ENCODE measurements at regions not wholly inside any gene's neighbourhood (a gene's known extent, or its start where the extent isn't known, plus 50 kb on each side); places are given as distances from the start of the nearest gene placed in this dataset.
"Not testable (repeated sequence)": the region's sequence is repeated elsewhere in the genome, so short reads cannot be mapped to it uniquely, and the experiment has no call there.

GRCh38 chr21:9004815-9005518 lies 1516.4 kb upstream of the TPTE start:
- H2AK5ac ChIP-seq (ENCODE audit: low read depth, low read length); H3K23ac ChIP-seq (ENCODE audit: insufficient read length); H4K20me1 ChIP-seq (replicated peaks in 1 of 2; ENCODE audit: control insufficient read depth in 1 of 2, insufficient read depth in 2 of 2, low read length in 2 of 2); H3K27ac ChIP-seq (ENCODE audit: low read depth, low read length); H2BK15ac ChIP-seq (ENCODE audit: low read length); H3K4me2 ChIP-seq (ENCODE audit: insufficient read depth in 1 of 2, low read depth in 2 of 2, low read length in 2 of 2); H3K4me3 ChIP-seq (ENCODE audit: extremely low read depth in 1 of 4, insufficient read depth in 2 of 4, low read depth in 3 of 4, low read length in 4 of 4); H3K56ac ChIP-seq (replicated peaks; ENCODE audit: insufficient read length, low read depth, low read length); H3K79me1 ChIP-seq (ENCODE audit: low read depth, low read length); H3K23me2 ChIP-seq (ENCODE audit: low read depth, low read length); H2AFZ ChIP-seq (ENCODE audit: low read length); DNase-seq (ENCODE audit: low read depth in 1 of 2, low spot score in 2 of 2); H3K14ac ChIP-seq (ENCODE audit: insufficient read length); H2BK20ac ChIP-seq (ENCODE audit: low read length); H3K27me3 ChIP-seq (replicated peaks in 1 of 4; ENCODE audit: control insufficient read depth in 3 of 4, extremely low read depth in 1 of 4, insufficient read depth in 3 of 4, low read length in 3 of 4); H4K5ac ChIP-seq (ENCODE audit: insufficient read length, low read depth, low read length); H3K9ac ChIP-seq (replicated peaks in 1 of 4; ENCODE audit: extremely low read depth in 1 of 4, low read depth in 3 of 4, low read length in 3 of 4); H4K91ac ChIP-seq (replicated peaks; ENCODE audit: insufficient read length, low read length); H2BK12ac ChIP-seq (ENCODE audit: low read depth, low read length); H2BK5ac ChIP-seq (ENCODE audit: low read depth, low read length); FAIRE-seq; H3K36me3 ChIP-seq (ENCODE audit: control insufficient read depth in 2 of 4, insufficient read depth in 4 of 4, low read length in 3 of 4); H3K4me1 ChIP-seq (replicated peaks in 1 of 4; ENCODE audit: control insufficient read depth in 3 of 4, insufficient read depth in 4 of 4, low read length in 3 of 4); H3K18ac ChIP-seq (ENCODE audit: extremely low read depth, low read length); POLR2A ChIA-PET (ENCODE audit: partially characterized antibody); CTCF ChIA-PET (ENCODE audit: partially characterized antibody); H2BK120ac ChIP-seq (replicated peaks; ENCODE audit: low read depth, low read length); H4K8ac ChIP-seq (ENCODE audit: extremely low read depth, insufficient read depth, low read length); H3K79me2 ChIP-seq (ENCODE audit: control insufficient read depth in 1 of 2, insufficient read depth in 2 of 2, low read length in 2 of 2); H3K4ac ChIP-seq (replicated peaks; ENCODE audit: insufficient read length, low read depth, low read length): not testable (repeated sequence)
- peaks cover 70 to 82% of the 10 kb centered on the region in 2 experiments for H3K9me3 ChIP-seq (ENCODE audit: insufficient read depth in 2 of 2, low read depth in 1 of 2, low read length in 1 of 2)
- 62% methylated on average over 3 of the region's 3 CpGs; no CpG with 5 or more reads in 1 of the 2 experiments for WGBS, 2 experiments (ENCODE audit: extremely low coverage in 1 of 2, insufficient coverage in 1 of 2, insufficient read length in 1 of 2, insufficient replicate concordance in 2 of 2, low coverage in 1 of 2, low lambda C conversion rate in 2 of 2, missing lambda C conversion rate in 1 of 2)

- H3K27me3 ChIP-seq (replicated peaks in 1 of 4; ENCODE audit: control insufficient read depth in 3 of 4, extremely low read depth in 1 of 4, insufficient read depth in 3 of 4, low read length in 3 of 4); H3K4me1 ChIP-seq (replicated peaks in 1 of 4; ENCODE audit: control insufficient read depth in 3 of 4, insufficient read depth in 4 of 4, low read length in 3 of 4); H3K14ac ChIP-seq (ENCODE audit: insufficient read length); H2BK12ac ChIP-seq (ENCODE audit: low read depth, low read length); H4K5ac ChIP-seq (ENCODE audit: insufficient read length, low read depth, low read length); H3K23me2 ChIP-seq (ENCODE audit: low read depth, low read length); H3K56ac ChIP-seq (replicated peaks; ENCODE audit: insufficient read length, low read depth, low read length); H2AFZ ChIP-seq (ENCODE audit: low read length); H4K91ac ChIP-seq (replicated peaks; ENCODE audit: insufficient read length, low read length); CTCF ChIA-PET (ENCODE audit: partially characterized antibody); FAIRE-seq; H4K20me1 ChIP-seq (replicated peaks in 1 of 2; ENCODE audit: control insufficient read depth in 1 of 2, insufficient read depth in 2 of 2, low read length in 2 of 2); H3K79me1 ChIP-seq (ENCODE audit: low read depth, low read length); H3K9ac ChIP-seq (replicated peaks in 1 of 4; ENCODE audit: extremely low read depth in 1 of 4, low read depth in 3 of 4, low read length in 3 of 4); H2BK15ac ChIP-seq (ENCODE audit: low read length); H3K4me2 ChIP-seq (ENCODE audit: insufficient read depth in 1 of 2, low read depth in 2 of 2, low read length in 2 of 2); H3K4me3 ChIP-seq (ENCODE audit: extremely low read depth in 1 of 4, insufficient read depth in 2 of 4, low read depth in 3 of 4, low read length in 4 of 4); H3K27ac ChIP-seq (ENCODE audit: low read depth, low read length); H2BK120ac ChIP-seq (replicated peaks; ENCODE audit: low read depth, low read length); H2BK20ac ChIP-seq (ENCODE audit: low read length); H2AK5ac ChIP-seq (ENCODE audit: low read depth, low read length); DNase-seq (ENCODE audit: low read depth in 1 of 2, low spot score in 2 of 2); H3K36me3 ChIP-seq (ENCODE audit: control insufficient read depth in 2 of 4, insufficient read depth in 4 of 4, low read length in 3 of 4); H3K79me2 ChIP-seq (ENCODE audit: control insufficient read depth in 1 of 2, insufficient read depth in 2 of 2, low read length in 2 of 2); H3K23ac ChIP-seq (ENCODE audit: insufficient read length); H3K18ac ChIP-seq (ENCODE audit: extremely low read depth, low read length); POLR2A ChIA-PET (ENCODE audit: partially characterized antibody); H3K4ac ChIP-seq (replicated peaks; ENCODE audit: insufficient read length, low read depth, low read length); H2BK5ac ChIP-seq (ENCODE audit: low read depth, low read length); H4K8ac ChIP-seq (ENCODE audit: extremely low read depth, insufficient read depth, low read length): not testable (repeated sequence)
- peaks cover 69 to 81% of the 10 kb centered on the region in 2 experiments for H3K9me3 ChIP-seq (ENCODE audit: insufficient read depth in 2 of 2, low read depth in 1 of 2, low read length in 1 of 2)
- WGBS, 2 experiments (ENCODE audit: extremely low coverage in 1 of 2, insufficient coverage in 1 of 2, insufficient read length in 1 of 2, insufficient replicate concordance in 2 of 2, low coverage in 1 of 2, low lambda C conversion rate in 2 of 2, missing lambda C conversion rate in 1 of 2) = 66% methylated on average over 1 of the region's 1 CpG; no CpG with 5 or more reads in 1 of the 2 experiments
These were observed 1515.7 kb upstream of the TPTE start for GRCh38 chr21:9005671-9006070.

Measured in H1 (cell line).